Sigmoid colon (tissue), 6 donors: ENCODE measurements at regions not wholly inside any gene's neighbourhood (a gene's known extent, or its start where the extent isn't known, plus 50 kb on each side); places are given as distances from the start of the nearest gene placed in this dataset.

Source experiments
- DNase-seq: peaks from one replicate; pipeline ENCODE4 v3.0.0-alpha.2; 2019
- H3K27ac ChIP-seq, 4 donors: fragments of 200-600 bp; sonication (generic); one replicate each; pipeline ENCODE4 v1.5.1; 2016 to 2019; ENCODE audit warnings: mild to moderate bottlenecking in 1 of 4
- H3K27me3 ChIP-seq, 3 donors: fragments of 200-600 bp; sonication (generic); one replicate each; pipeline ENCODE4 v1.5.1; 2019; ENCODE audit warnings: mild to moderate bottlenecking in 1 of 3
- H3K36me3 ChIP-seq, 4 donors: fragments of 200-600 bp; sonication (generic); one replicate each; pipeline ENCODE4 v1.5.1; 2016 to 2019
- H3K4me1 ChIP-seq, 4 donors: fragments of 200-600 bp; sonication (generic); one replicate each; pipeline ENCODE4 v1.5.1; 2017 to 2019
- H3K4me3 ChIP-seq, 4 donors: fragments of 200-600 bp; sonication (generic); one replicate each; pipeline ENCODE4 v1.5.1; 2017 to 2019; ENCODE audit warnings: mild to moderate bottlenecking in 2 of 4, moderate library complexity in 1 of 4
- H3K9me3 ChIP-seq, 4 donors: fragments of 200-600 bp in 3 of 4; sonication (generic) in 3 of 4; one replicate each; pipeline versions ENCODE4 v1.5.1 to v1.6.1; 2013 to 2019
- EP300 ChIP-seq, 4 donors: sonication (generic); formaldehyde crosslinking; IDR thresholded peaks; one replicate each; pipeline ENCODE4 v1.6.1; 2017; ENCODE audit warnings: antibody characterized with exemption in 4 of 4
- POLR2A ChIP-seq, 2 donors: fragments of 450-650 bp; IDR thresholded peaks; one replicate each; pipeline ENCODE4 v1.6.1; 2016; ENCODE audit warnings: antibody characterized with exemption in 2 of 2, mild to moderate bottlenecking in 2 of 2, moderate library complexity in 2 of 2
- POLR2AphosphoS5 ChIP-seq, 4 donors: sonication (generic); formaldehyde crosslinking; IDR thresholded peaks; one replicate each; pipeline ENCODE4 v1.6.1; 2017; ENCODE audit warnings: antibody characterized with exemption in 4 of 4
- WGBS, 2 donors: extraction: QIAGEN DNeasy Blood & Tissue Kit; methylation state at CpG; one replicate each; pipeline ENCODE4 v1.1.7; 2013; 5-methylcytosine and 5-hydroxymethylcytosine counted together
- intact Hi-C: fragments of 100-400 bp; cut with DNase I; formaldehyde crosslinking; loops from one replicate; pipeline ENCODE4 v1.15.1; 2023
- TF ChIP-seq, protein P1 (sequence below), 4 experiments: fragments of 450-650 bp in 3 of 4; fragments of 200-600 bp in 1 of 4; IDR thresholded peaks; one replicate each; pipeline ENCODE4 v1.5.1; 2016 to 2019; ENCODE audit warnings: antibody characterized with exemption in 4 of 4, mild to moderate bottlenecking in 3 of 4, moderate library complexity in 2 of 4
- donor health status: healthy with polysubstance abuse.
- donor health status: healthy.

DNA sequence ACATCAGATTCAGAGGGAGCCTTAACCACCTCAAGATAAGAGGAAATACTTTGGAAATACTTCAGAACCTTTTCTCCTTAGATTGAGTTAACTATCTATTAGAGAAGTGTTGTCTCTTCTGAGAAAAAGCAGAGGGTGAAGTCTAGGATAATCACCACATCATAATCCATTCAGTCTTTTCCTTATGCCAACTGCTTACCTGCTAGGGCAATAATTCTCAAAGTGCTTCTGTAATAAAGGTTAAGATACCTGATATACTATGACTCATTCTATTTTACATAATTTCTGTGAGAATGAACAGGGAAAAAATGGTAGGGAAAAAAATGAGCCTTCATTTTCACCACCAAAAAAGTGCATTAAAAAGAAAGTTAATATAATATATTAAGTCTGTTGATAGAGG lies 70.1 kb upstream of the LOC128125822 start:
- no peak overlapping the region for H3K27ac ChIP-seq
- DNase-seq: no peak

DNA sequence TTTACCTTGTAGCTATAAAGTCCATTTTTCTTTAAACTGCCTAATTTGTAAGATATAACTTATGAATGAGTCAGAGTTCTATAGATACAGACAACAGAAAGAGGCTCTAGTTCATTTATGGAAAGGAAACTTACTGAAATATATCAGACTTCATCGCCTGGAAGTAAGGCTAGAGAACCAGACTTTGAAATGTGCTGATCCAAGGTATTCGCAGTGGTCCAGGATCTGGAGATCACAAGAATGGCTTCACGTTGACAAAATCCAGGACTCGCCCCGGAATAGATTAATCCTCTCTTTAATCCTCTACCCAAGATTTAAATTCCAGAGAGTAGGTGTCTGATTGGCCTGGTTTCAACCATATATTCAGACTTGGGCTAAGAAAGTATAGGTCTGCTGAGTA lies 69.1 kb upstream of the LOC128125822 start:
- Histone ChIP-seq H3K4me1 (no peaks in the 10 kb centered on the region), H3K27ac (no peak overlapping the region), H3K4me3 (no peak overlapping the region), H3K36me3 (no peaks in the 10 kb centered on the region), H3K27me3 (no peaks in the 10 kb centered on the region), H3K9me3 (no peaks in the 10 kb centered on the region)
- TF ChIP-seq, protein P1, sequence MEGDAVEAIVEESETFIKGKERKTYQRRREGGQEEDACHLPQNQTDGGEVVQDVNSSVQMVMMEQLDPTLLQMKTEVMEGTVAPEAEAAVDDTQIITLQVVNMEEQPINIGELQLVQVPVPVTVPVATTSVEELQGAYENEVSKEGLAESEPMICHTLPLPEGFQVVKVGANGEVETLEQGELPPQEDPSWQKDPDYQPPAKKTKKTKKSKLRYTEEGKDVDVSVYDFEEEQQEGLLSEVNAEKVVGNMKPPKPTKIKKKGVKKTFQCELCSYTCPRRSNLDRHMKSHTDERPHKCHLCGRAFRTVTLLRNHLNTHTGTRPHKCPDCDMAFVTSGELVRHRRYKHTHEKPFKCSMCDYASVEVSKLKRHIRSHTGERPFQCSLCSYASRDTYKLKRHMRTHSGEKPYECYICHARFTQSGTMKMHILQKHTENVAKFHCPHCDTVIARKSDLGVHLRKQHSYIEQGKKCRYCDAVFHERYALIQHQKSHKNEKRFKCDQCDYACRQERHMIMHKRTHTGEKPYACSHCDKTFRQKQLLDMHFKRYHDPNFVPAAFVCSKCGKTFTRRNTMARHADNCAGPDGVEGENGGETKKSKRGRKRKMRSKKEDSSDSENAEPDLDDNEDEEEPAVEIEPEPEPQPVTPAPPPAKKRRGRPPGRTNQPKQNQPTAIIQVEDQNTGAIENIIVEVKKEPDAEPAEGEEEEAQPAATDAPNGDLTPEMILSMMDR (IDR thresholded peaks at IDR 0.05): no peak
- TF ChIP-seq POLR2AphosphoS5 (IDR thresholded peaks at IDR 0.05): no peak
- no peak for TF ChIP-seq EP300 (IDR thresholded peaks at IDR 0.05)
- no peak for TF ChIP-seq POLR2A (IDR thresholded peaks at IDR 0.05)
- WGBS, 2 donors: 94 to 95% methylated on average over 5 of the region's 5 CpGs
- intact Hi-C loops: no loop called here
- no peak for DNase-seq

More for the DNA sequence above, 70.1 kb upstream of the LOC128125822 start:
- no peaks in the 10 kb centered on the region for H3K9me3 ChIP-seq
- intact Hi-C loops: no loop called here
- H3K27me3 ChIP-seq: no peaks in the 10 kb centered on the region
- no peaks in the 10 kb centered on the region for H3K4me1 ChIP-seq
- H3K36me3 ChIP-seq: no peaks in the 10 kb centered on the region
- H3K4me3 ChIP-seq: no peak overlapping the region
- no peak for TF ChIP-seq POLR2A (IDR thresholded peaks at IDR 0.05)
- no peak for TF ChIP-seq POLR2AphosphoS5 (IDR thresholded peaks at IDR 0.05)
- TF ChIP-seq EP300 (IDR thresholded peaks at IDR 0.05): no peak
- TF ChIP-seq, protein P1 (IDR thresholded peaks at IDR 0.05): no peak

DNA sequence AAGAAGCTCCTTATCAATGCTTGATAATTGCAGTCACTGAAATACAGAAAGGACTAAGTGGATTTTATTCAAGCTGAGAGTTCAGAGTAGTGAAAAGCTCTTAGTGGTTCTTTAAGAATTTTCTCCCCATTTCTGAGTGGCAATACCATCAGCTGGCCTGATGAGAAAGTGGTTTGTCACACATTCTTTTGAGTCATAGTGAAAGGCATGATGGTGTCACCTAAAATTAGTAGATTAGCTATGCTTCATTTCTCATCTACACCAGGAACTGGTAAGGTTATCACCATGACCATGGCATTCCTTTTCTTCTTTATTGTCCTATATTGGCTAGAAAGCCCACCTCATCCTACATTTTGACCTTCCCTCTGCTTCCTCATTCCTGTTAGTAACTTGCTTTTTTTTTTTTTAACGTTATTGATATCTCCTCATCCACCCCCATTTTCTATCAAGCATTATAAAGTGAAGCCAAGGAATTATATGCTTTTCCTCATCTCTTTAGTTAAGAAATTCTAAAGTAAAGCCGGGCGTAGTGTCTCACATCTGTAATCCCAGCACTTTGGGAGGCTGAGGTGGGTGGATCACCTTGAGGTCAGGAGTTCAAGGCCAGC lies 67.4 kb upstream of the LOC128125822 start:
- H3K27me3 ChIP-seq: no peaks in the 10 kb centered on the region
- no peak overlapping the region for H3K27ac ChIP-seq
- peaks cover 0 to 8% (median 0%) of the 10 kb centered on the region in 4 donors for H3K4me1 ChIP-seq
- intact Hi-C loops: no loop called here
- no peaks in the 10 kb centered on the region for H3K9me3 ChIP-seq
- no peak overlapping the region for H3K4me3 ChIP-seq
- no peak for TF ChIP-seq EP300 (IDR thresholded peaks at IDR 0.05)
- TF ChIP-seq POLR2AphosphoS5 (IDR thresholded peaks at IDR 0.05): no peak
- TF ChIP-seq POLR2A (IDR thresholded peaks at IDR 0.05): no peak
- TF ChIP-seq, protein P1 (IDR thresholded peaks at IDR 0.05): no peak
- DNase-seq: no peak
- no peaks in the 10 kb centered on the region for H3K36me3 ChIP-seq
- WGBS, 2 donors: 75 to 86% methylated on average over 3 of the region's 3 CpGs

DNA sequence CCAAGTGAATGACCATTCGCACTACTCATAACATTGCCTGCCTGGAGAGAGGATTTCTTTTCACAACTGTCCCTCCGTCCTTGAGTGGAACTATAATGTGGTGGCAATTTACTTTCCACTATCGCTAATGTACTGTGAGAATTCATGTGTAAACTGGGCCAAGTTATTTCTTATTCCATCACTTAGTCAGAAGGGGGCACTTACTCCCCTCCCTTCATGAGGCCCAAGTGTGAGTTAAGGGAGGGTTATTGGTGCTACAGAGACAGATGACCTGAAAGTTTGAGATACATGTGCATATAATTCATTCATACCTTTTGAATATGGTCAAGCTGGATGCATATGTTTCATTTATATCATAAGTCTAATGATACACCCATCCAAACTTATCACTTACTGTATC lies 65.2 kb upstream of the LOC128125822 start:
- Histone ChIP-seq H3K4me3 (no peak overlapping the region), H3K27ac (no peak overlapping the region), H3K27me3 (no peaks in the 10 kb centered on the region), H3K36me3 (no peaks in the 10 kb centered on the region), H3K4me1 (peaks cover 0 to 15% (median 4%) of the 10 kb centered on the region in 4 donors), H3K9me3 (no peaks in the 10 kb centered on the region)
- intact Hi-C loops: loop anchor here (2.0 kb wide), 1 partner anchor 58 kb away; no protein-coding TSS in a partner anchor
- WGBS, 2 donors: 94 to 95% methylated on average over 3 of the region's 3 CpGs
- TF ChIP-seq, protein P1 (IDR thresholded peaks at IDR 0.05): no peak
- TF ChIP-seq POLR2AphosphoS5 (IDR thresholded peaks at IDR 0.05) (no peak), POLR2A (IDR thresholded peaks at IDR 0.05) (no peak), EP300 (IDR thresholded peaks at IDR 0.05) (no peak)
- DNase-seq: no peak
